HEK293 (cell line): ENCODE measurements at regions not wholly inside any gene's neighbourhood (a gene's known extent, or its start where the extent isn't known, plus 50 kb on each side); places are given as distances from the start of the nearest gene placed in this dataset.

Experiments used
- CTCF ChIP-seq: fragments of 450-650 bp; formaldehyde crosslinking; IDR thresholded peaks from 2 replicates; pipeline ENCODE4 v1.5.1; 2016; ENCODE audit warnings: missing biosample characterization, missing genetic modification characterization
- KLF7 ChIP-seq: fragments of 450-650 bp; formaldehyde crosslinking; IDR thresholded peaks from 2 replicates; pipeline ENCODE4 v1.5.1; 2016; ENCODE audit warnings: missing biosample characterization, missing genetic modification characterization, borderline replicate concordance
- KLF9 ChIP-seq: fragments of 450-650 bp; formaldehyde crosslinking; IDR thresholded peaks from 2 replicates; pipeline ENCODE4 v1.5.1; 2016; ENCODE audit warnings: missing biosample characterization, missing genetic modification characterization, low read depth
- SALL2 ChIP-seq: fragments of 450-650 bp; formaldehyde crosslinking; IDR thresholded peaks from 2 replicates; pipeline ENCODE4 v1.5.0; 2017; ENCODE audit warnings: missing biosample characterization, mild to moderate bottlenecking, missing genetic modification characterization, borderline replicate concordance
- ZNF10 ChIP-seq: fragments of 450-650 bp; formaldehyde crosslinking; IDR thresholded peaks from 2 replicates; pipeline ENCODE4 v1.5.1; 2017; ENCODE audit warnings: missing biosample characterization, missing genetic modification characterization
- ZNF501 ChIP-seq: fragments of 450-650 bp; formaldehyde crosslinking; IDR thresholded peaks from 2 replicates; pipeline ENCODE4 v1.5.1; 2016; ENCODE audit warnings: missing biosample characterization, missing genetic modification characterization
- TF ChIP-seq, protein P1 (sequence below): fragments of 450-650 bp; IDR thresholded peaks from 2 replicates; pipeline ENCODE4 v1.5.1; 2018; ENCODE audit warnings: missing biosample characterization, missing genetic modification characterization
- TF ChIP-seq, protein P2 (sequence below): fragments of 450-650 bp; formaldehyde crosslinking; IDR thresholded peaks from 2 replicates; pipeline ENCODE4 v1.5.1; 2016; ENCODE audit warnings: missing biosample characterization, missing genetic modification characterization

GRCh38 chr6:91304521-91304920, 717.6 kb upstream of the MAP3K7 start:
- TF ChIP-seq SALL2 (tag by site-specific recombination), result no peak
- no peak for TF ChIP-seq CTCF (tag by site-specific recombination)
- no peak for TF ChIP-seq KLF9 (tag by site-specific recombination)
- TF ChIP-seq, protein P1, sequence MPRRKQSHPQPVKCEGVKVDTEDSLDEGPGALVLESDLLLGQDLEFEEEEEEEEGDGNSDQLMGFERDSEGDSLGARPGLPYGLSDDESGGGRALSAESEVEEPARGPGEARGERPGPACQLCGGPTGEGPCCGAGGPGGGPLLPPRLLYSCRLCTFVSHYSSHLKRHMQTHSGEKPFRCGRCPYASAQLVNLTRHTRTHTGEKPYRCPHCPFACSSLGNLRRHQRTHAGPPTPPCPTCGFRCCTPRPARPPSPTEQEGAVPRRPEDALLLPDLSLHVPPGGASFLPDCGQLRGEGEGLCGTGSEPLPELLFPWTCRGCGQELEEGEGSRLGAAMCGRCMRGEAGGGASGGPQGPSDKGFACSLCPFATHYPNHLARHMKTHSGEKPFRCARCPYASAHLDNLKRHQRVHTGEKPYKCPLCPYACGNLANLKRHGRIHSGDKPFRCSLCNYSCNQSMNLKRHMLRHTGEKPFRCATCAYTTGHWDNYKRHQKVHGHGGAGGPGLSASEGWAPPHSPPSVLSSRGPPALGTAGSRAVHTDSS, result no peak
- no peak for TF ChIP-seq ZNF10 (tag by site-specific recombination)
- TF ChIP-seq ZNF501 (tag by site-specific recombination), result no peak
- TF ChIP-seq KLF7 (tag by site-specific recombination), result no peak
- TF ChIP-seq, protein P2, sequence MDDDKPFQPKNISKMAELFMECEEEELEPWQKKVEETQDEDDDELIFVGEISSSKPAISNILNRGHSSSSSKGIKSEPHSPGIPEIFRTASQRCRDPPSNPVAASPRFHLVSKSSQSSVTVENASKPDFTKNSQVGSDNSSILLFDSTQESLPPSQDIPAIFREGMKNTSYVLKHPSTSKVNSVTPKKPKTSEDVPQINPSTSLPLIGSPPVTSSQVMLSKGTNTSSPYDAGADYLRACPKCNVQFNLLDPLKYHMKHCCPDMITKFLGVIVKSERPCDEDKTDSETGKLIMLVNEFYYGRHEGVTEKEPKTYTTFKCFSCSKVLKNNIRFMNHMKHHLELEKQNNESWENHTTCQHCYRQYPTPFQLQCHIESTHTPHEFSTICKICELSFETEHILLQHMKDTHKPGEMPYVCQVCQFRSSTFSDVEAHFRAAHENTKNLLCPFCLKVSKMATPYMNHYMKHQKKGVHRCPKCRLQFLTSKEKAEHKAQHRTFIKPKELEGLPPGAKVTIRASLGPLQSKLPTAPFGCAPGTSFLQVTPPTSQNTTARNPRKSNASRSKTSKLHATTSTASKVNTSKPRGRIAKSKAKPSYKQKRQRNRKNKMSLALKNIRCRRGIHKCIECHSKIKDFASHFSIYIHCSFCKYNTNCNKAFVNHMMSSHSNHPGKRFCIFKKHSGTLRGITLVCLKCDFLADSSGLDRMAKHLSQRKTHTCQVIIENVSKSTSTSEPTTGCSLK (tag by site-specific recombination), result no peak
